CD4-positive, alpha-beta T cell treated with Interferon alpha-2 for 1 hour (primary cell): ENCODE measurements at regions not wholly inside any gene's neighbourhood (a gene's known extent, or its start where the extent isn't known, plus 50 kb on each side); places are given as distances from the start of the nearest gene placed in this dataset.

Experiments used
- DNase-seq, 2 donors: peaks; one replicate each; pipeline ENCODE4 v3.0.0-alpha.2; 2020 to 2022

- no peak for DNase-seq
Measured at GRCh38 chr2:12062053-12062395, 315.6 kb downstream of the LPIN1 start.

GRCh38 chr2:12063210-12063609, 316.8 kb downstream of the LPIN1 start:
- DNase-seq = no peak

DNA sequence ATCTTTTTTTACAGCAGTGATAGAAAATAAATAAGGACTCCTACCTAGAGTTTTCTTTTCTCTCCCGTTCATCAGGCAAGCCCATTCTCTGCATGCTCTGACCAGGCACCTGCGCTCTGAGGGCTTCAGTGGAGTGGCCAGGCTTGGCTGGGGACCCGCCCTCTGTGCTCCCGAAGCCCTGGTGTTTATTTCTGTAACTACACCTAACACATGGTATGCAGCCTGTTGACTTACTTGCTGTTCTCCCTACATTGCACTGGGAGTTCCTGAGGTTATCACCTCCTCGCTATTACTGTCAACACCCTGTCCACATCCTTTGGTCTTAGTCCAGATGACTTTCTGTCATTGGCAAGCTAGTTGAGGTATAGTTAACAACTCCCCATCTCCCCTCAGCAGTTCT, 317.7 kb downstream of the LPIN1 start:
- DNase-seq = peak; percentile 27 to 59

DNA sequence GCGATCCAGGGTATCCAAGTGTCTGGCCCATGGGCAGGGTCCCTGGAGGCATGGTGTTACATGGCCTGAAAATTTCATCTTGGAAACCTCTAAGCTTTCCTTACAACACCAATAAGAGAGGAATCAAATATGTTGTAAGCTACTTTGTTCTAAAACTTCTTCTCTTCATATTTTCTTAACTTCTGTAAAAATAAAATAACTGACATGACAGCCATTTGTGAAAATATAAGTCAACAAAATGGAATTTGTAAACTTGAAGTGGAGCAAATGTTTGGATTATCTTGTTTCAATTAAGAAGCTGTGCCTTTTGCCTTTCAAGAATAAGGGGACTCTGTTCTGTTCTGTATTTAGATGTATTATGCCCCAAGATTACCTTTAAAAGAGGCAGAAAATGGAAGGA, 319.7 kb downstream of the LPIN1 start:
- no peak for DNase-seq

GRCh38 chr2:12066986-12067385, 320.6 kb downstream of the LPIN1 start:
- DNase-seq = no peak

- no peak for DNase-seq
Measured at GRCh38 chr2:12068796-12069538, 322.5 kb downstream of the LPIN1 start.

- DNase-seq = no peak
Measured at GRCh38 chr2:12070153-12070552, 323.7 kb downstream of the LPIN1 start.

DNA sequence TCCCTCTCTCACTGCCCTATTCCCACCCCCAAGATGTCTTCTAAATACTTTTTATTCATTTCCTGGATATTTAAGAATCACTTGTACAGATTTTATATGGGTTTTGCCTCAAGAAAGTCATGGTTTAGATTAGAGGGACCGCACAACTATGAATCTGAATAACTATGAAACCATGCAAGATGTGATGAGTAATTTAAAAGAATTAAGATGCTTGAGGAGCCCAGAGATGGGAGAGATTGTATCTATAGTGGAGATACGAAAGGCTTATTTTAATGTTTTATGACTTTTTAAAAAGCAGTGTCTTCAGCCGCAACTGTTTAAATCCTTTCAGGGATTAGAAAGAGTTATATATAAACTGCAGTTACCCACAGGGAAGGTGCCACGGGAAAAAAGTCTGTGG, 324.1 kb downstream of the LPIN1 start:
- no peak for DNase-seq

- no peak for DNase-seq
Measured at GRCh38 chr2:12071318-12071717, 324.9 kb downstream of the LPIN1 start.

DNA sequence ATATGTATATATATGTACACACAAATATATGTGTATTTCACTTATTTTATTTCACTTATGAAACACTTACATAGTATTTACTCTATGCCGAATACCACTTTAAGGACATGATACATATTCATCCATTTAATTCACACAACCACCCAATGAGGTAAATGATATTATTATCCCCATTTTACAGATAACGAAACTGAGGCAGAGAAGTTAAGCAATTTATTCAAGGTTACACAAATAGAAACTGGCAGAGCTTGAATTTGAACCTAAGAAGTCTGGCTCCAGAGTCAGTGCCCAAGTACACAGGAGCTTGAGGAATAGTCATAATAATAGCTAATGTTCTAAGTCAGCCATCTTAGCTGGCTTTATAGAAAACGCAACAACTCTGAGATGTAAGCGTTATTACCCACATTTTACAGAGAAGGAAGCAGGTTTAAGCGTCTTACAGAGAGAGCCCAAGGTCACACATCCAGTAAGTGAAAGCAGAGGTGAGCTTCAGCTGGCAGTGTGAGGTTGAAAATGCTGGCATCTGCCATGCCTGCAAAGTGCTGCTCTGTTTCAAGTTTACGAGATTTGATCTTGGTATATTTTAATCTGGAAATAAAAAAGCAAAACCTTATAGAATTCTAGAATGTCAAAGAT, 326.9 kb downstream of the LPIN1 start:
- DNase-seq = no peak

DNA sequence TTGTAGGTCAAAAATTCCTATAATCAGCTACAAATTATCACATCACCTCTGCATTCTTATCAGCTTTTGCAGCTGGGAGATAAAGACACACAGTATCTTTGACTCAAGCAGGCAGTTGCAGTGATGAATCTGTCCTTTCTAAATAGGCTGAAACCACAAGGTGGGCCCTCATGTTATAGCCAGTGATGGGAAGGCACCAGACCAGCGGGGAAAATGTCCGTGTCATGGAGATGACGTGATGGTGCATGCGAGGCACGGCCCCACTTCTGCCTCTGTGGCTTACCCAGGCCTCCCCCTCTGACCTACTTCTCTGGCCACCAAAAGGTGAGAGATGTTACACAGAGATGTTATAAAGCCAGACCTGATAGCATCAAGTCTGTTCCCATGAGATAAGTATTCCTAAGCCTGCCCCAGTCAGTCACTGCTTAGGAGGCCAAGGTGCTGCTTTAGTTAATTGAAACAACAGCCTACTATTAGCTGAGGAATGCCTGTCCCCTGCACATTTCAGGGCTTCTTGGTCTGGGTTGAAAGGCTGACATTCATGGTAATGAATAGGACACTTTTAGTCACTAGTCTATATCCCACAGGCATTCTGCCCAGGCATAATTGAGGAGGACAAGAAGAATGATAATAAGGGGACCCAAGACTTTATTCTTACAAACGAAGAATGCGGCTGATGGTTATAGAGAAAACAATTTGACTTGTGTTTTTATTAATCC, 327.9 kb downstream of the LPIN1 start:
- peak; percentile 8 to 37 for DNase-seq

DNA sequence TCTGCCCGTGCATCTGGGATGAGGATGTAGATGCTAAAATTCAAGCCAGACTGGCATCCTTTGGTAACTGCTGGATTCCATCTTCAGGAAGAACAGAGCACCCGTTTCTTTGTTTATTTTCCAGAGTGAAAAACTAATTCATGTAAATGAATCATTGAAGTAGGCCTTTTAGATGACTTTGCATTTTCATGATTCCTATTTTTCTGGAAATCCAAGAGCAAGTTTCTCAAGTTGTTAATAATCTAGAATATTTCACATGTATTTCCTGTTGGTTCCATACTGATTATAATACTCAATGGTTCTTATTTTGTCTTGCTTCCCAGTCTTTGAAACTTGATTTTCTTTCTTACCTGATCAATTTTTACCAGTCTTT, 328.4 kb downstream of the LPIN1 start:
- DNase-seq = no peak

GRCh38 chr2:12075603-12076002, 329.2 kb downstream of the LPIN1 start:
- no peak for DNase-seq

- DNase-seq = no peak
Measured at GRCh38 chr2:12076810-12077209, 330.4 kb downstream of the LPIN1 start.

DNA sequence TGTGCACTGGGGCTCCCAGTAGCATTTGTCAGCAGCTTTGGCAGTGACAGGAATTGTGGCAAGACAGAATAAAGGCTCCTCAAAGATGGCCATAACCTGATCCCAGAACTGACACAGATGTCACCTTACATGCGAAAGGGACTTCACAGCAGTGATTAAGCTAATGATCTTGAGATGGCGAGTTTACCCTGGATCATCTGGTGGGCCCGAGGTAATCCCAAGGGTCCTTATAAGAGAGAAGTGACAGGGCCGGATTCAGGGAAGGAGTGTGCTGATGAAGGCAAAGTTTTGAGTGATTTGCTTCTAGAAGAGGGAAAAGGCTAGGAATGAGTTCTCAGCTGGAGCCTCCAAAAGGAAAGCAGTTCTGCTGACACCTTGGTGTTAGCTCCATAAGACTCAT, 333.9 kb downstream of the LPIN1 start:
- DNase-seq = no peak

DNA sequence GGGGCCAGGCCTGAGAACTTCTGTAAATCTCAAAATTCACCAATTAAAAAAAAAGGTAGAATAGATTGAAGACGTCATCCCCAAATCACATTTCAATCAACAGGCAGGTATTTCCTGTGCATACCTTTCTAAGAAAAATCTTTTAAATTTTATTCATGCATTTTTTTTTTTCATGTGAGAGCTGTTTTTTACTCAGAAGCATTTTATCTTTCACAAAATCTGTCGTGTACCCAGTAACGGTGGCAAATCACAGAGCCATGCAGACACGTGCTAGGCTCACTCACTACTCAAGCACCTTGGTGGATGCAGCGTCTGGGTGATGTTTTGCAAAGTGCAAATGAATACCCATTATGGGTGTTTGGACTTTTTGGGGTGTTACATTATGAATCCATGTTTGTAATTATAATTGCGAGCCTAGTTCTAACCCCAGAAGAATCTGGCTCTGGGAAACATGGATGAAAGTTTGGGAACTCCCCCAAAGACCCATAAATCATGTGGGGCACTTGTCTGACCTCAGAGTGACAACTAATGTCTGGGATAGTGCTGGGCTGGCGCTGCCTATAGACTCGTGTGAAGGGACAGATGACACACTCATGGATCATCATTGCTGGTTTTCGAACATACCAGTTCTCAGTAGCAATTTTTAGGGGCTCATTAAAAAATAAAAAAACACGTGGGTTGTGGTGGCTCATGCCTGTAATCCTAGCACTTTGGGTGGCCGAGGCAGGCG, 335.2 kb downstream of the LPIN1 start:
- DNase-seq = peak; percentile 50 to 55

DNA sequence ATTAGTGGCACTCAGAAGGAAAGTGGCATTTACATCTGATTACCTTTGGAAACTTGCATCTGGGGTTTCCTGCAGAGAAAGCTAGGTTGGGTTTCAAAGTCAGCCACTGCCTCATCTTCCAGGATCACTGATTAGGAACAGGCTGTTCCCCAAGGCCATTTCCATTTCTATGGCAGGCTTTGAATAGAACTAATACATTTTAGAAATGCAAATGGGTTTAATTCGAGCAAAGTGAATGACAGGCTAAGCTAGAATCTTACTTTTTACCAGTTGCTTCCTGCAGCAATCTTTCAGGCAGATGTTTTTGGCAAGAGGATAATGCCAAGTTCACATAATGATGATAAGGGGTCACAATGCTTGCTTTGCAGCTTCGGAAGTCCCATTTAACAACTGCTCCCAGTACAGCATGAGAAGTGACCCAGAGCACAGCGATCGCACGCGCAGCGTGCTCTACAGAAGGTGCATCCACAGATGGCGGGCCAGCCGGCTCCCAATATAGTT, 336.7 kb downstream of the LPIN1 start:
- no peak for DNase-seq

DNA sequence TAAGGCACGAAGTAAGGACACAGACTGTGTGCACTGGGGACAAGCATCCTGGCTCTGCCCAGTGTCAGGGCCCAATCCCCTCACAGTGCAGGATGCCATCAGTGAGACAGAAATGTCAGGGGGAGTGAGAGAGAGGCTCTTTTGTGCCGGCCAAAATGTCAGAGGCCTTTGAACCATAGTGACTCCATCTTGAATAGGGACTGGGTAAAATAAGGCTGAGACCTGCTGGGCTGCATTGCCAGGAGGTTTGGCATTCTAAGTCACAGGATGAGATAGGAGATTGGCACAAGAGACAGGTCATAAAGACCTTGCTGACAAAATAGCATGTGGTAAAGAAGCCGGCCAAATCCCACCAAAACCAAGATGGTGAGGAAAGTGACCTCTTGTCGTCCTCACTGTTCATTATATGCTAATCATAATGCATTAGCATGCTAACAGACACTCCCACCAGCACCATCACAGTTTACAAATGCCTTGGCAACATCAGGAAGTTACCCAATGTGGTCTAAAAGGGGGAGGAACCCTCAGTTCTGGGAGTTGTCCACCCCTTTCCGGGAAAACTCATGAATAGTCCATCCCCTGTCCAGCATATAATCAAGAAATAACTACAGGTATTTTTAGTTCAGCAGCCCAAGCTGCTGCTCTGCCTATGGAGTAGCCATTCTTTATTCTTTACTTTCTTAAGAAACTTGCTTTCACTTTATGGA, 337.4 kb downstream of the LPIN1 start:
- peak in 1 of 2 donors; percentile 3 for DNase-seq

- no peak for DNase-seq
Measured at GRCh38 chr2:12087175-12087574, 340.7 kb downstream of the LPIN1 start.

- no peak for DNase-seq
Measured at GRCh38 chr2:12087671-12088380, 341.4 kb downstream of the LPIN1 start.

- no peak for DNase-seq
Measured at GRCh38 chr2:12089001-12089400, 342.6 kb downstream of the LPIN1 start.

- no peak for DNase-seq
Measured at GRCh38 chr2:12089496-12089895, 343.1 kb downstream of the LPIN1 start.
